GM12878 (cell line): ENCODE measurements at regions not wholly inside any gene's neighbourhood (a gene's known extent, or its start where the extent isn't known, plus 50 kb on each side); places are given as distances from the start of the nearest gene placed in this dataset.

ENCODE experiments used
- BHLHE40 ChIP-seq, 2 experiments: fragments of 450-650 bp in 1 of 2; IDR thresholded peaks; 2 replicates each; pipeline ENCODE4 v1.6.1; 2011 to 2017; ENCODE audit warnings: low read depth in 2 of 2, borderline replicate concordance in 1 of 2, improper control_type of control experiment in 1 of 2, low read length in 1 of 2, mild to moderate bottlenecking in 1 of 2
- JUND ChIP-seq: IDR thresholded peaks from 2 replicates; pipeline ENCODE4 v1.6.1; 2012; ENCODE audit warnings: low read depth, mild to moderate bottlenecking, low read length, improper control_type of control experiment, moderate library complexity
- KAT2A ChIP-seq: conservative IDR thresholded peaks from 2 replicates; pipeline ENCODE4 v1.6.1; 2011; ENCODE audit warnings: low read depth, low read length; ENCODE audit not compliant: control insufficient read depth
- MAX ChIP-seq: IDR thresholded peaks from 2 replicates; pipeline ENCODE4 v1.6.1; 2012; ENCODE audit warnings: low read depth, low read length, improper control_type of control experiment
- SMAD1 ChIP-seq: fragments of 450-650 bp; IDR thresholded peaks from 2 replicates; pipeline ENCODE4 v1.6.1; 2018; ENCODE audit warnings: mild to moderate bottlenecking, low read depth; ENCODE audit not compliant: partially characterized antibody
- STAT1 ChIP-seq: fragments of 450-650 bp; conservative IDR thresholded peaks from 2 replicates; pipeline ENCODE4 v1.6.1; 2014; ENCODE audit warnings: antibody characterized with exemption, mild to moderate bottlenecking
- ZNF592 ChIP-seq: fragments of 450-650 bp; IDR thresholded peaks from 2 replicates; pipeline ENCODE4 v1.6.1; 2017; ENCODE audit warnings: mild to moderate bottlenecking, moderate library complexity
- TF ChIP-seq, protein P1 (sequence below): fragments of 450-650 bp; IDR thresholded peaks from 2 replicates; pipeline ENCODE4 v1.6.1; 2017; ENCODE audit warnings: low read depth, mild to moderate bottlenecking, moderate library complexity
- TF ChIP-seq, protein P2 (sequence below): IDR thresholded peaks from 2 replicates; pipeline ENCODE4 v1.6.1; 2012; ENCODE audit warnings: low read length, inconsistent platforms
- TF ChIP-seq, protein P3 (sequence below): fragments of 450-650 bp; formaldehyde crosslinking; IDR thresholded peaks from 2 replicates; pipeline ENCODE4 v1.4.0; 2022; ENCODE audit warnings: mild to moderate bottlenecking, moderate library complexity

GRCh38 chr21:25298512-25299491 is 308.5 kb downstream of the MRPL39 start (continued):
- TF ChIP-seq, protein P1, sequence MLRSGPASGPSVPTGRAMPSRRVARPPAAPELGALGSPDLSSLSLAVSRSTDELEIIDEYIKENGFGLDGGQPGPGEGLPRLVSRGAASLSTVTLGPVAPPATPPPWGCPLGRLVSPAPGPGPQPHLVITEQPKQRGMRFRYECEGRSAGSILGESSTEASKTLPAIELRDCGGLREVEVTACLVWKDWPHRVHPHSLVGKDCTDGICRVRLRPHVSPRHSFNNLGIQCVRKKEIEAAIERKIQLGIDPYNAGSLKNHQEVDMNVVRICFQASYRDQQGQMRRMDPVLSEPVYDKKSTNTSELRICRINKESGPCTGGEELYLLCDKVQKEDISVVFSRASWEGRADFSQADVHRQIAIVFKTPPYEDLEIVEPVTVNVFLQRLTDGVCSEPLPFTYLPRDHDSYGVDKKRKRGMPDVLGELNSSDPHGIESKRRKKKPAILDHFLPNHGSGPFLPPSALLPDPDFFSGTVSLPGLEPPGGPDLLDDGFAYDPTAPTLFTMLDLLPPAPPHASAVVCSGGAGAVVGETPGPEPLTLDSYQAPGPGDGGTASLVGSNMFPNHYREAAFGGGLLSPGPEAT: peak; percentile 99
- TF ChIP-seq MAX (no peak), SMAD1 (no peak), BHLHE40 (IDR thresholded peaks at IDR 0.05; ENCODE audit: borderline replicate concordance in 1 of 2, low read depth in 2 of 2, low read length in 1 of 2) (peak in 1 of 2 experiments; percentile 62; a peak in 1 of 4 replicates), ZNF592 (no peak), STAT1 (no peak), JUND (peak; percentile 73; the same call in 1 of the 2 replicates), KAT2A (no peak)
- TF ChIP-seq, protein P2, sequence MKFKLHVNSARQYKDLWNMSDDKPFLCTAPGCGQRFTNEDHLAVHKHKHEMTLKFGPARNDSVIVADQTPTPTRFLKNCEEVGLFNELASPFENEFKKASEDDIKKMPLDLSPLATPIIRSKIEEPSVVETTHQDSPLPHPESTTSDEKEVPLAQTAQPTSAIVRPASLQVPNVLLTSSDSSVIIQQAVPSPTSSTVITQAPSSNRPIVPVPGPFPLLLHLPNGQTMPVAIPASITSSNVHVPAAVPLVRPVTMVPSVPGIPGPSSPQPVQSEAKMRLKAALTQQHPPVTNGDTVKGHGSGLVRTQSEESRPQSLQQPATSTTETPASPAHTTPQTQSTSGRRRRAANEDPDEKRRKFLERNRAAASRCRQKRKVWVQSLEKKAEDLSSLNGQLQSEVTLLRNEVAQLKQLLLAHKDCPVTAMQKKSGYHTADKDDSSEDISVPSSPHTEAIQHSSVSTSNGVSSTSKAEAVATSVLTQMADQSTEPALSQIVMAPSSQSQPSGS: peak; percentile 98
- TF ChIP-seq, protein P3, sequence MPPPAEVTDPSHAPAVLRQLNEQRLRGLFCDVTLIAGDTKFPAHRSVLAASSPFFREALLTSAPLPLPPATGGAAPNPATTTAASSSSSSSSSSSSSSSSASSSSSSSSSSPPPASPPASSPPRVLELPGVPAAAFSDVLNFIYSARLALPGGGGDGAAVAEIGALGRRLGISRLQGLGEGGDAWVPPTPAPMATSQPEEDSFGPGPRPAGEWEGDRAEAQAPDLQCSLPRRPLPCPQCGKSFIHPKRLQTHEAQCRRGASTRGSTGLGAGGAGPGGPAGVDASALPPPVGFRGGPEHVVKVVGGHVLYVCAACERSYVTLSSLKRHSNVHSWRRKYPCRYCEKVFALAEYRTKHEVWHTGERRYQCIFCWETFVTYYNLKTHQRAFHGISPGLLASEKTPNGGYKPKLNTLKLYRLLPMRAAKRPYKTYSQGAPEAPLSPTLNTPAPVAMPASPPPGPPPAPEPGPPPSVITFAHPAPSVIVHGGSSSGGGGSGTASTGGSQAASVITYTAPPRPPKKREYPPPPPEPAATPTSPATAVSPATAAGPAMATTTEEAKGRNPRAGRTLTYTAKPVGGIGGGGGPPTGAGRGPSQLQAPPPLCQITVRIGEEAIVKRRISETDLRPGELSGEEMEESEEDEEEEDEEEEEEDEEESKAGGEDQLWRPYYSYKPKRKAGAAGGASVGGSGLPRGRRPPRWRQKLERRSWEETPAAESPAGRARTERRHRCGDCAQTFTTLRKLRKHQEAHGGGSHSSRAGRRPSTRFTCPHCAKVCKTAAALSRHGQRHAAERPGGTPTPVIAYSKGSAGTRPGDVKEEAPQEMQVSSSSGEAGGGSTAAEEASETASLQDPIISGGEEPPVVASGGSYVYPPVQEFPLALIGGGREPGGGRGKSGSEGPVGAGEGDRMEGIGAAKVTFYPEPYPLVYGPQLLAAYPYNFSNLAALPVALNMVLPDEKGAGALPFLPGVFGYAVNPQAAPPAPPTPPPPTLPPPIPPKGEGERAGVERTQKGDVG (CRISPR knock-in tag): no peak
